Tibial artery (tissue), 4 donors: ENCODE measurements at regions not wholly inside any gene's neighbourhood (a gene's known extent, or its start where the extent isn't known, plus 50 kb on each side); places are given as distances from the start of the nearest gene placed in this dataset.
A peak's percentile ranks its signal among the peaks of the same experiment; 100 is the strongest.

Experiments
- DNase-seq, 2 donors: peaks; one replicate each; pipeline ENCODE4 v3.0.0-alpha.2; 2019
- H3K27ac ChIP-seq, 2 donors: fragments of 200-600 bp; sonication (generic) in 1 of 2; 1 replicate in 1 of 2; 2 replicates in 1 of 2; pipeline ENCODE4 v1.5.1; 2018 to 2019; ENCODE audit warnings: mild to moderate bottlenecking in 1 of 2
- H3K27me3 ChIP-seq, 2 donors: fragments of 200-600 bp; sonication (generic) in 1 of 2; one replicate each; pipeline versions ENCODE4 v1.5.1 to v1.6.0; 2016 to 2019
- H3K36me3 ChIP-seq, 3 donors: fragments of 200-600 bp; sonication (generic) in 2 of 3; one replicate each; pipeline ENCODE4 v1.5.1; 2016 to 2019; ENCODE audit warnings: mild to moderate bottlenecking in 2 of 3
- H3K4me1 ChIP-seq, 4 donors: fragments of 200-600 bp; sonication (generic) in 2 of 4; 1 replicate in 3 of 4; 2 replicates in 1 of 4; pipeline ENCODE4 v1.5.1; 2016 to 2019
- H3K4me3 ChIP-seq, 2 donors: fragments of 200-600 bp; sonication (generic) in 1 of 2; 1 replicate in 1 of 2; 2 replicates in 1 of 2; pipeline ENCODE4 v1.5.1; 2018 to 2019; ENCODE audit warnings: mild to moderate bottlenecking in 2 of 2
- H3K9me3 ChIP-seq, 3 donors: fragments of 200-600 bp; sonication (generic) in 1 of 3; one replicate each; pipeline ENCODE4 v1.5.1; 2016 to 2019
- CTCF ChIP-seq, 2 experiments: fragments of 200-600 bp in 1 of 2; fragments of 450-650 bp in 1 of 2; IDR thresholded peaks; one replicate each; pipeline ENCODE4 v1.5.1; 2017 to 2019; ENCODE audit warnings: antibody characterized with exemption in 2 of 2, mild to moderate bottlenecking in 1 of 2, moderate library complexity in 1 of 2
- intact Hi-C: fragments of 100-400 bp; cut with DNase I; formaldehyde crosslinking; loops from one replicate; pipeline ENCODE4 v1.15.0; 2023; ENCODE audit warnings: low total_unique reads

DNA sequence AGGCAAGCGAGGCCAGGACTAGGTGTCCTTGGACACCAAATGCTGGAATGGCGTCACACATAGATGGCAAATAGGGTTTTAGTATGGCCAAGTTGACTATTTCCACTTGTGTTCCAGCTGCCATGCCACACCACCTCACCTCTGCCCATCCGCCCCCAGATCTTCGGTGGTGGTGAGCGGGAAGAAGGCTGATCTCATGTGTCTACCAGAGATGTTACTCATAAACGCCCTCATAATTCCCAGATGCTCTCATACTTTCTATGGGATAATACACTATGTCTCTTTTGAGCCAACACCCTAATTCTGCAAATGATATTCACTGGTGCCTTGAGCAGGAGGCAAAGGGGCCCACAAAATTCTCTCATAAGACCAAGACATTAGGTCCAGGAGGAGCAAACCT lies 281.1 kb upstream of the FN1 start:
- DNase-seq: no peak
- Histone ChIP-seq H3K4me1 (peaks cover 0 to 49% (median 30%) of the 10 kb centered on the region in 4 donors), H3K36me3 (no peaks in the 10 kb centered on the region), H3K9me3 (no peaks in the 10 kb centered on the region), H3K4me3 (no peak overlapping the region), H3K27ac (peak overlapping the region; percentile 72 to 78), H3K27me3 (no peaks in the 10 kb centered on the region)
- intact Hi-C loops: no loop called here
- TF ChIP-seq CTCF (IDR thresholded peaks at IDR 0.05): no peak

- H3K36me3 ChIP-seq: no peaks in the 10 kb centered on the region
- peak overlapping the region; percentile 72 to 80 for H3K27ac ChIP-seq
- TF ChIP-seq CTCF (IDR thresholded peaks at IDR 0.05): no peak
- H3K4me1 ChIP-seq: peaks cover 0 to 48% (median 33%) of the 10 kb centered on the region in 4 donors
- intact Hi-C loops: no loop called here
- no peak overlapping the region for H3K4me3 ChIP-seq
- H3K9me3 ChIP-seq: no peaks in the 10 kb centered on the region
- H3K27me3 ChIP-seq: no peaks in the 10 kb centered on the region
- DNase-seq: no peak
Observed at GRCh38 chr2:215712871-215713790, 277.3 kb upstream of the FN1 start.

GRCh38 chr2:215712219-215712868 lies 276.5 kb upstream of the FN1 start:
- DNase-seq: no peak
- peaks cover 0 to 40% (median 27%) of the 10 kb centered on the region in 4 donors for H3K4me1 ChIP-seq
- intact Hi-C loops: no loop called here
- no peaks in the 10 kb centered on the region for H3K9me3 ChIP-seq
- no peak overlapping the region for H3K4me3 ChIP-seq
- H3K36me3 ChIP-seq: no peaks in the 10 kb centered on the region
- peak overlapping the region; percentile 72 to 80 for H3K27ac ChIP-seq
- H3K27me3 ChIP-seq: no peaks in the 10 kb centered on the region
- TF ChIP-seq CTCF (IDR thresholded peaks at IDR 0.05): no peak

DNA sequence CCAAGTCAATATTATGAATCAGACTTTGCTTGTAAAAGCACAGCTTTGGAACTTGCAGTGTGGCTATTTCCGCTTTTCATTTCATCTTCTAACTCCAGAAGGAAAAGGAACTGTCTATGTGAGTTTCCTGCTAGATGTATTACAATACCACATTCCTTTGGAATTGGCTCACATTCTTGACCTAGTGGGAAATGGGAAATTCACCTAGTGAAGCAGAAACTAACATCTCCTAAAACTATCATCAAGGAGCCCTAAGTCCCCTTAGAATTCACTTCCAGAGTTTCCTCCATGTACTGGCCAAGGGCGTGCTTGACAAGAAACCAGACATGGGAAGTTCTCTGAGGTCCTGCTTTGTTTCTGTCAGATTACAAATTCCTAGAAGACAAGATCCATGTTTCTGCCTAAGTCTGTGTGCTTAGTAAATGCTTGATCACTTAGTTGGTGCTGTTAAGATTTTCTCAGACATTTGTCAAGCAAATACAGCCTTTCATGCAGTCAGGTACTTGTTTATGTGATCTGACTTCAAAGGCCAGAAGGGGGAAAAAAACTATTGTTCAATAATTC lies 275.7 kb upstream of the FN1 start:
- intact Hi-C loops: no loop called here
- Histone ChIP-seq H3K9me3 (no peaks in the 10 kb centered on the region), H3K36me3 (no peaks in the 10 kb centered on the region), H3K4me3 (no peak overlapping the region), H3K27me3 (no peaks in the 10 kb centered on the region), H3K4me1 (peaks cover 0 to 37% (median 26%) of the 10 kb centered on the region in 4 donors), H3K27ac (peak overlapping the region; percentile 72 to 80)
- no peak for TF ChIP-seq CTCF (IDR thresholded peaks at IDR 0.05)
- DNase-seq: no peak

DNA sequence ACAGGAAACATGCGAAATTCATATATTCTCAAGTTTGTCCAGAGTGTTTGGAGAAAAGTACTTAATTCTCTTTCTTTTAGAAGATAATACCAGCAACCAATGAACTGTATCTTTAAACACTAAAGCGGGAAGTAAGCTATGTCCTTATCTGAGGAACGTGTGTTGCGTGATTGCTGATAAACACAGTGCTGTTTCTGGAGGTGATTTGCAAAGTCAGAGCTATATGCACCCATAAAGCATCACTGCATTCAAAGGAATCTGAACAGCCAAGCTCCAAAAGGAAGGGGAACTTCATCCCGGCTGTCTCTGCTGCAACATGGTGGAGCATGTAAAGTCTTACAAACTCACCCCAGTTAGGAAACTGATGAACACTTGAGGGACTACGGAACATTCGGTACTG lies 271.7 kb upstream of the FN1 start:
- no peak for TF ChIP-seq CTCF (IDR thresholded peaks at IDR 0.05)
- intact Hi-C loops: loop anchor here (10.0 kb wide), 1 partner anchor 93 kb away; no protein-coding TSS in a partner anchor
- no peaks in the 10 kb centered on the region for H3K36me3 ChIP-seq
- DNase-seq: no peak
- peaks cover 0 to 37% (median 26%) of the 10 kb centered on the region in 4 donors for H3K4me1 ChIP-seq
- no peak overlapping the region for H3K27ac ChIP-seq
- H3K9me3 ChIP-seq: no peaks in the 10 kb centered on the region
- no peak overlapping the region for H3K4me3 ChIP-seq
- no peaks in the 10 kb centered on the region for H3K27me3 ChIP-seq
